ENCODE measurements at regions not wholly inside any gene's neighbourhood (a gene's known extent, or its start where the extent isn't known, plus 50 kb on each side); places are given as distances from the start of the nearest gene placed in this dataset.
"Not testable (repeated sequence)": the region's sequence is repeated elsewhere in the genome, so short reads cannot be mapped to it uniquely, and the experiment has no call there.

GRCh38 chr16:60481591-60481990 is 1554.6 kb downstream of the CDH8 start:
- no peak for DNase-seq

GRCh38 chr16:60478810-60479209 is 1557.4 kb downstream of the CDH8 start:
- DNase-seq, result no peak

- DNase-seq, result no peak
Observed at GRCh38 chr16:60463986-60464385, 1572.3 kb downstream of the CDH8 start.

GRCh38 chr16:60459463-60459862 is 1576.8 kb downstream of the CDH8 start:
- DNase-seq, result no peak

GRCh38 chr16:60458255-60458654 is 1578.0 kb downstream of the CDH8 start:
- no peak for DNase-seq

- DNase-seq, result no peak
Observed at GRCh38 chr16:60452646-60453045, 1583.6 kb downstream of the CDH8 start.

GRCh38 chr16:60438894-60439293 is 1597.3 kb downstream of the CDH8 start:
- no peak for DNase-seq

GRCh38 chr16:60432472-60432871 is 1603.8 kb downstream of the CDH8 start:
- no peak for DNase-seq

- no peak for DNase-seq
Observed at GRCh38 chr16:60419859-60420258, 1616.4 kb downstream of the CDH8 start.

- no peak for DNase-seq
Observed at GRCh38 chr16:60414613-60415012, 1621.6 kb downstream of the CDH8 start.

- no peak for DNase-seq
Observed at GRCh38 chr16:60413969-60414368, 1622.3 kb downstream of the CDH8 start.

GRCh38 chr16:60407606-60408005 is 1628.6 kb downstream of the CDH8 start:
- DNase-seq, result no peak

GRCh38 chr16:60407034-60407433 is 1629.2 kb downstream of the CDH8 start:
- DNase-seq, result no peak

- no peak for DNase-seq
Observed at GRCh38 chr16:60405286-60405685, 1631.0 kb downstream of the CDH8 start.

- DNase-seq, result no peak
Observed at GRCh38 chr16:60404401-60404800, 1631.8 kb downstream of the CDH8 start.

GRCh38 chr16:60402941-60403340 is 1633.3 kb downstream of the CDH8 start:
- not testable (repeated sequence) for DNase-seq

- DNase-seq, result no peak
Observed at GRCh38 chr16:60392380-60392779, 1643.9 kb downstream of the CDH8 start.

GRCh38 chr16:60371591-60371990 is 1637.5 kb upstream of the GOT2 start:
- no peak for DNase-seq

GRCh38 chr16:60367739-60368138 is 1633.6 kb upstream of the GOT2 start:
- no peak for DNase-seq

GRCh38 chr16:60363566-60363965 is 1629.5 kb upstream of the GOT2 start:
- no peak for DNase-seq

GRCh38 chr16:60359866-60360265 is 1625.8 kb upstream of the GOT2 start:
- not testable (repeated sequence) for DNase-seq

- not testable (repeated sequence) for DNase-seq
Observed at GRCh38 chr16:60359412-60359811, 1625.3 kb upstream of the GOT2 start.

- not testable (repeated sequence) for DNase-seq
Observed at GRCh38 chr16:60357876-60358522, 1623.9 kb upstream of the GOT2 start.

GRCh38 chr16:60346256-60346655 is 1612.1 kb upstream of the GOT2 start:
- no peak for DNase-seq

GRCh38 chr16:60337671-60338070 is 1603.6 kb upstream of the GOT2 start:
- no peak for DNase-seq
